IMR-90 (cell line): ENCODE measurements at regions not wholly inside any gene's neighbourhood (a gene's known extent, or its start where the extent isn't known, plus 50 kb on each side); places are given as distances from the start of the nearest gene placed in this dataset.

Source experiments
- ATAC-seq: fragments of 200-7000 bp; cut with Tn5 transposase; 2 replicates; pipeline ENCODE4 v1.9.1; 2020; ENCODE audit warnings: low read depth, mild to moderate bottlenecking, moderate library complexity
- BruUV-seq: library from RNA; stranded (reverse); fragments of 400-500 nt; replicated peaks from 2 replicates; lab custom pipeline; 2021; lab: Mats Ljungman, UMichigan
- CTCF ChIA-PET: fragments of 300-600 bp; formaldehyde crosslinking; extraction: SDS; loops from one replicate; lab custom pipeline; 2021; ENCODE audit warnings: antibody characterized with exemption; lab: Yijun Ruan, JAX
- POLR2A ChIA-PET: fragments of 300-600 bp; sonication (Branson Sonifier 250); formaldehyde crosslinking; loops from one replicate; lab custom pipeline; 2022; ENCODE audit warnings: antibody characterized with exemption; ENCODE audit not compliant: unreplicated experiment; lab: Charles Lee
- DNase-seq: peaks from one replicate; pipeline ENCODE4 v3.0.0; 2013
- H2AFZ ChIP-seq: replicated peaks from 2 replicates; pipeline ENCODE3; 2013; ENCODE audit warnings: low read length, mild to moderate bottlenecking; ENCODE audit not compliant: poor library complexity
- H2AK5ac ChIP-seq: 2 replicates; pipeline ENCODE4 v1.6.1; 2013; ENCODE audit warnings: low read depth, low read length, inconsistent platforms
- H2AK9ac ChIP-seq: replicated peaks from 2 replicates; pipeline ENCODE3; 2013; ENCODE audit warnings: mild to moderate bottlenecking, low read depth, low read length, moderate library complexity; ENCODE audit not compliant: poor library complexity
- H2BK120ac ChIP-seq: 2 replicates; pipeline ENCODE4 v1.6.1; 2013; ENCODE audit warnings: low read depth, low read length, inconsistent platforms
- H2BK15ac ChIP-seq: 3 replicates; pipeline ENCODE4 v1.6.1; 2013; ENCODE audit warnings: low read depth, low read length, inconsistent platforms
- H2BK20ac ChIP-seq: 2 replicates; pipeline ENCODE4 v1.6.1; 2013; ENCODE audit warnings: low read depth, mild to moderate bottlenecking, inconsistent platforms, low read length, moderate library complexity
- H2BK5ac ChIP-seq: 2 replicates; pipeline ENCODE4 v1.6.1; 2013; ENCODE audit warnings: mild to moderate bottlenecking, low read depth, low read length, inconsistent platforms; ENCODE audit not compliant: poor library complexity, severe bottlenecking
- H3K14ac ChIP-seq: replicated peaks from 2 replicates; pipeline ENCODE4 v1.6.1; 2013; ENCODE audit warnings: low read depth, low read length, inconsistent platforms
- H3K18ac ChIP-seq: 2 replicates; pipeline ENCODE4 v1.6.1; 2013; ENCODE audit warnings: low read depth, low read length, control low read depth
- H3K23ac ChIP-seq: 2 replicates; pipeline ENCODE4 v1.6.1; 2013; ENCODE audit warnings: low read depth, low read length, inconsistent platforms
- H3K27ac ChIP-seq: 2 replicates; pipeline ENCODE4 v1.5.1; 2013; ENCODE audit warnings: mild to moderate bottlenecking, control low read depth, low read length; ENCODE audit not compliant: insufficient read depth
- H3K27me3 ChIP-seq: 2 replicates; pipeline ENCODE4 v1.6.1; 2013; ENCODE audit warnings: low read length; ENCODE audit not compliant: control insufficient read depth, insufficient read depth
- H3K36me3 ChIP-seq: 2 replicates; pipeline ENCODE4 v1.6.1; 2013; ENCODE audit warnings: low read length, mixed read lengths; ENCODE audit not compliant: control insufficient read depth, insufficient read depth
- H3K4ac ChIP-seq: 2 replicates; pipeline ENCODE4 v1.6.1; 2013; ENCODE audit warnings: low read depth, low read length, inconsistent platforms
- H3K4me1 ChIP-seq: 2 replicates; pipeline ENCODE4 v1.6.1; 2013; ENCODE audit warnings: low read length, mixed read lengths; ENCODE audit not compliant: control insufficient read depth, insufficient read depth
- H3K4me2 ChIP-seq: 2 replicates; pipeline ENCODE4 v1.6.1; 2013; ENCODE audit warnings: low read depth, mild to moderate bottlenecking, control low read depth, low read length, moderate library complexity
- H3K4me3 ChIP-seq: 2 replicates; pipeline ENCODE4 v1.5.1; 2013; ENCODE audit warnings: low read depth, mild to moderate bottlenecking, control low read depth, low read length, moderate library complexity; ENCODE audit not compliant: insufficient read depth
- H3K56ac ChIP-seq: 2 replicates; pipeline ENCODE4 v1.6.1; 2013; ENCODE audit warnings: low read length, inconsistent platforms; ENCODE audit not compliant: insufficient read depth; ENCODE audit errors: extremely low read depth
- H3K79me1 ChIP-seq, 2 experiments: 2 replicates each; pipeline ENCODE4 v1.6.1; 2013; ENCODE audit warnings: low read length in 2 of 2, inconsistent platforms in 1 of 2, low read depth in 1 of 2
- H3K9ac ChIP-seq: 2 replicates; pipeline ENCODE4 v1.6.1; 2013; ENCODE audit warnings: low read depth, low read length, control low read depth
- H3K9me1 ChIP-seq: 2 replicates; pipeline ENCODE4 v1.6.1; 2013; ENCODE audit warnings: low read length, inconsistent platforms; ENCODE audit not compliant: insufficient read depth
- H3K9me3 ChIP-seq: 2 replicates; pipeline ENCODE4 v1.6.1; 2013; ENCODE audit warnings: low read length; ENCODE audit not compliant: control insufficient read depth, insufficient read depth
- H4K20me1 ChIP-seq: 2 replicates; pipeline ENCODE4 v1.6.1; 2013; ENCODE audit warnings: low read length, inconsistent platforms; ENCODE audit not compliant: insufficient read depth
- H4K5ac ChIP-seq: 2 replicates; pipeline ENCODE4 v1.6.1; 2013; ENCODE audit warnings: mild to moderate bottlenecking, low read depth, low read length, control low read depth
- H4K8ac ChIP-seq, 2 experiments: 2 replicates each; pipeline ENCODE4 v1.6.1; 2013; ENCODE audit warnings: low read depth in 2 of 2, low read length in 2 of 2, control low read depth in 1 of 2, inconsistent platforms in 1 of 2
- H4K91ac ChIP-seq: 2 replicates; pipeline ENCODE4 v1.6.1; 2013; ENCODE audit warnings: low read depth, low read length, inconsistent platforms; ENCODE audit not compliant: insufficient read depth
- CEBPB ChIP-seq: IDR thresholded peaks from 2 replicates; pipeline ENCODE4 v1.6.1; 2012; ENCODE audit warnings: low read depth, low read length, improper control_type of control experiment
- FOS ChIP-seq: fragments of 150-350 bp; IDR thresholded peaks from 2 replicates; pipeline ENCODE4 v1.6.1; 2016; ENCODE audit warnings: low read depth, low read length
- MAFK ChIP-seq: IDR thresholded peaks from 2 replicates; pipeline ENCODE4 v1.6.1; 2012; ENCODE audit warnings: low read depth, low read length, improper control_type of control experiment
- NFE2L2 ChIP-seq: fragments of 150-350 bp; IDR thresholded peaks from 2 replicates; pipeline ENCODE4 v1.6.1; 2016; ENCODE audit warnings: low read depth, mild to moderate bottlenecking, low read length
- RAD21 ChIP-seq: IDR thresholded peaks from 2 replicates; pipeline ENCODE4 v1.6.1; 2012; ENCODE audit warnings: low read length, improper control_type of control experiment
- USF2 ChIP-seq: fragments of 150-350 bp; IDR thresholded peaks from 2 replicates; pipeline ENCODE4 v1.6.1; 2017; ENCODE audit warnings: mild to moderate bottlenecking, antibody characterized with exemption, low read length, low read depth
- WGBS, 2 experiments: methylation state at CpG; one replicate each; pipeline versions ENCODE4 v1.1.5 to v1.1.7; 2013; ENCODE audit warnings: missing lambda C conversion rate in 2 of 2; ENCODE audit not compliant: insufficient read length in 1 of 2; ENCODE audit errors: extremely low coverage in 2 of 2; 5-methylcytosine and 5-hydroxymethylcytosine counted together
- dilution Hi-C: fragments of 300-500 bp; cut with HindIII; formaldehyde crosslinking; loops from one replicate; pipeline ENCODE4 v1.14.3; 2018; ENCODE audit warnings: low sequenced_read_pairs; ENCODE audit not compliant: unreplicated experiment
- in situ Hi-C: fragments of 300-500 bp; cut with MboI; formaldehyde crosslinking; loops from 3 replicates; pipeline ENCODE4 v1.14.3; 2019; ENCODE audit warnings: low sequenced_read_pairs, inconsistent platforms, mixed read lengths
- intact Hi-C: fragments of 100-400 bp; cut with micrococcal nuclease; formaldehyde crosslinking; loops from 2 replicates; pipeline ENCODE4 v1.10.0; 2022

- H2AK5ac ChIP-seq, result no peak overlapping the region
These were observed 963.6 kb downstream of the BCL11A start for GRCh38 chr2:59589881-59590280.

More at GRCh38 chr2:59589881-59590280, 963.6 kb downstream of the BCL11A start:
- no peaks in the 10 kb centered on the region for H3K27me3 ChIP-seq
- no peak overlapping the region for H2BK5ac ChIP-seq
- H3K4me3 ChIP-seq, result no peak overlapping the region
- no CpG with 5 or more reads among the region's 4 CpGs for WGBS, 2 experiments
- no peak overlapping the region for H2BK20ac ChIP-seq
- no peak overlapping the region for H3K4ac ChIP-seq
- no peaks in the 10 kb centered on the region for H3K9me1 ChIP-seq
- H2AK9ac ChIP-seq, result no peak overlapping the region
- no peak overlapping the region for H4K8ac ChIP-seq
- no peak for ATAC-seq
- no peak overlapping the region for H3K9ac ChIP-seq
- dilution Hi-C loops (no loop called here), in situ Hi-C loops (no loop called here), intact Hi-C loops (no loop called here)
- BruUV-seq, result no TSS peak
- peaks cover 5% of the 10 kb centered on the region; the same call in 1 of the 2 replicates for H3K9me3 ChIP-seq
- no peak overlapping the region for H3K14ac ChIP-seq
- H3K23ac ChIP-seq, result no peak overlapping the region
- H4K5ac ChIP-seq, result no peak overlapping the region
- no peak overlapping the region for H2BK120ac ChIP-seq
- no peaks in the 10 kb centered on the region for H4K20me1 ChIP-seq
- DNase-seq, result no peak
- no peak overlapping the region for H3K27ac ChIP-seq
- CTCF ChIA-PET, result no interaction called here
- H3K36me3 ChIP-seq, result no peaks in the 10 kb centered on the region
- no peak overlapping the region for H3K56ac ChIP-seq
- H3K4me1 ChIP-seq, result no peaks in the 10 kb centered on the region
- TF ChIP-seq NFE2L2 (no peak), USF2 (no peak), RAD21 (no peak), CEBPB (no peak), MAFK (no peak), FOS (no peak)
- no peaks in the 10 kb centered on the region for H3K79me1 ChIP-seq
- no peak overlapping the region for H3K18ac ChIP-seq
- H4K91ac ChIP-seq, result no peak overlapping the region
- no peak overlapping the region for H3K4me2 ChIP-seq
- H2BK15ac ChIP-seq, result no peak overlapping the region
- H2AFZ ChIP-seq, result no peak overlapping the region
- POLR2A ChIA-PET, result no interaction called here
